Stimulated activated CD8-positive, alpha-beta memory T cell treated with anti-CD3 and anti-CD28 coated beads, Interleukin-7, amount 100 ng/mL, for 1 hour (primary cell): ENCODE measurements at regions not wholly inside any gene's neighbourhood (a gene's known extent, or its start where the extent isn't known, plus 50 kb on each side); places are given as distances from the start of the nearest gene placed in this dataset.

Experiments used
- DNase-seq, 2 donors: peaks; one replicate each; pipeline ENCODE4 v3.0.0-alpha.2; 2020; ENCODE audit warnings: low read depth in 2 of 2

DNA sequence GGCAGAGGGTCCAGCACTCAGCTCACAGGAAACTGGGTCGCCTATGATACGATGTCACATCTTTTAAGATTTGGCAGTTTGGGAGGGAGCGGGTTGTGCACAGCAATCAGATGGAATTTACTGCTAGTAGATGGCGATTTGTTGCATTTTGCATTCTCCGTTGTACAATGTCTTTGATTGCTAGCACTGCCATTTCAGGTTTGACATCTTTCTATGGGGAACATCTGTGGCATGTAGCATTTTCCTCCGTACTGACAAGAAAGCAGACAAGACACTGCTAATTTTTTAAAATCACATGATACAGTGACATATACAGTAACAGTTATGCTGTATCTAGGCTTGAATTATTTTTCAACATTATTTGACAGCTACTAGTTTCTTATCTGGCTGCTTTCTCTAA is 119.7 kb upstream of the PCSK2 start:
- DNase-seq: no peak

- DNase-seq: no peak
Observed at GRCh38 chr20:17108896-17109295, 117.9 kb upstream of the PCSK2 start.

DNA sequence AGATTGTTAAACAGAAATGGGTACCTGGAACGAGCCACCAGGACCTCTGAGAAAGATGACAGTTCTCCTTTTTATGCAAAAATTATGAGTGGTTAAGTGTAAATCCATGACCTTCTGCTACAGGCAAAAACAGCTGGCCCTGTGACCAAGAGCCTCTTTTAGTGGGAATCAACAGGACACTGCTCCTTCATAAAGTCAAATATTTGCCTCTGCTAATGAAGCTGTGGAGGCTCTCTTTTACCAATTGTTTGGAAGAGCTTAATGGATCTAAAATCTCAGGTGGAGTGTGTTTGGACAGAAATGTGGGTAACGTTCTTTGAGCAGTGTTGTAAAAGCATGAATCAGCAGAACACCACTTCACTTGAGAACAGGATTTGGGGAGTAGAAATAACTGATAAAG is 117.5 kb upstream of the PCSK2 start:
- no peak for DNase-seq

DNA sequence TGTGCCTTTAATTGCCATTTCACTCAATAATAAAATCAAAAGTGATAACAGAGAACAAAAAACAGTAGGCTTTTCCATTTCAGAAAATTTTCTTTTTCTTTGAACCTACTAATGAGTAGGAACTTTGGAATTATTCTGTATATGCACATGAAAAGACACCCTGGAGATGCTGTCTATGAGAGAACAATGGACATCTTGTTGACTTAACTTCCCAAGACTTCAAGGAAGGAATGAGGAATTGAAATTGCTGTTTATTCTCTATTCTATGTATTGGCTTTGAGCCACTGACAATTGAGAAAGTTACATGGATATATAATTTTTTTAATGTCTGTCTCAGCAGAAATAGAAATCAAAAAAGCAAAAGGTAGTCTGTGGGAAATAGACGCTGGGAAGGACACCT is 98.6 kb upstream of the PCSK2 start:
- no peak for DNase-seq

DNA sequence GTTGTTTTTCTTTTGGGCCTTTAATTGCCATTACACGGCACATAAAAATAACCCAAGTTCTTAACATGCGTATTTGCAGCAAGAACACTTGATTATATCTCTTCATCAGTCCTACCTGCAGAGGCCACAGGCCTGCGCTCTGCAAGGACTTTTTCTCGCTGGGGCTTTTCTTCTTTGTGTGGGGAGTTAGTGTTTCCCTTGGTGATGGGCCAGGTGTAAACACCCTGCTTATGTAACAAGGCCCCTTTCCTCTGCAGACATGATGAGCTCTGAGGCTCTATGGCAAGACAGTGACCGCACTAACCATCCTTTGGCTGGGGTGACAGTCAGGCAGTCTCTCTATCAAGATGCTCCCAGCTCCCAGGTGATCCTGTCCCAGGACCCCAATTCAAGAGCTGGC is 97.8 kb upstream of the PCSK2 start:
- no peak for DNase-seq

- no peak for DNase-seq
Observed at GRCh38 chr20:17137692-17138091, 89.1 kb upstream of the PCSK2 start.

GRCh38 chr20:17138237-17138636 is 88.6 kb upstream of the PCSK2 start:
- no peak for DNase-seq

DNA sequence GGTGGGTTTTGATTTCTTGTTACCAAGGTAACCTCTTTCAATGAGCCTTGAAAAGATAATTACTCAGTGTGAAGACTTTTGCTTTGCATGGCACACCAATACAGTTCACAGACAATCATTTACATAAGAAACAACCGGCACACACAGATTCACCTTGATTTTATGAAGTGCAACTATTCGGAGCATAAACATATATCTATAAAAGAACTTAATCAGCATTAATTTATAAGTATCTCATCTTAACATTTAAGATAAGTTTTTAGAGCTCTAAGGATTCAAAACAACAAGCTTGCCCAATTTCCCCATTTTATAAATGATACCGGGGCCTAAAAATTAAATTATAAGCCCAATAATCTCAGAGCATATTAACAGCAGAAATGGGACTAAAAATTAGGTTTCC is 85.9 kb upstream of the PCSK2 start:
- no peak for DNase-seq

- no peak for DNase-seq
Observed at GRCh38 chr20:17141568-17141967, 85.3 kb upstream of the PCSK2 start.

GRCh38 chr20:17142666-17143065 is 84.2 kb upstream of the PCSK2 start:
- no peak for DNase-seq

DNA sequence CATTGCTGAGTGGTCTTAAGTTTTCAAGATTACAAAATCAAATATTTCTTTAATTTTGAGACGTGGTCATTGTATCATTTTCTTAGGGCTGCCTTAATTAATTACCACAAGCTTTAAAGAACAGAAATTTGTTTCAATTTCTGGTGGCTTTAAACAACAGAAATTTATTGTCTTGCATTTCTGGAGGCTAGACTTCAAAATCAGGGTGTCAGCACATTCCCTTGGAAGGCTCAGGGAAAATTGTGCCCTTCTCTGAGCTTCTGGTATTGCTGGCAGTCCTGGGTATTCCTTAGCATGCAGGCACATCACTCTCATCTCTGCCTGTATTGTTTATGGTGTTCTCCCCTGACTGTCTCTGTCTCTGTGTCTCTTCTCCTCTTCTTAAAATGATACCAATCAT is 76.0 kb upstream of the PCSK2 start:
- DNase-seq: no peak

DNA sequence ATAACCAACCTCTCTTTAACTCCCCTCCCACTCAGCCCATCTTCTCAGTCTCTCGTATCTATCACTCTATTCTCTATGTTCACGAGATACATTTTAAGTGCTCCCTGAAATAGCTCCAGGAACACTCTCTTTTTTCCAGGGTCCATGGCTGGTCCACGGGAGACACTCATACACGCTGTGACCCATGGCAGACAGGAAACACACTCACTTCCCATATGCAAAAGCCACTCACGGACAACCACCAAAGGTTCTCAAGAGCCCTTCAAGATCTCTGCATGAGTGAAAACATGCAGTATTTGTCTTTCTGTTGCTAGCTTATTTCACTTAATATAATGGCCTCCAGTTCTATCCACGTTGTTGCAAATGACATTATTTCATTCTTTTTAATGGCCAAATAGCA is 71.4 kb upstream of the PCSK2 start:
- no peak for DNase-seq

DNA sequence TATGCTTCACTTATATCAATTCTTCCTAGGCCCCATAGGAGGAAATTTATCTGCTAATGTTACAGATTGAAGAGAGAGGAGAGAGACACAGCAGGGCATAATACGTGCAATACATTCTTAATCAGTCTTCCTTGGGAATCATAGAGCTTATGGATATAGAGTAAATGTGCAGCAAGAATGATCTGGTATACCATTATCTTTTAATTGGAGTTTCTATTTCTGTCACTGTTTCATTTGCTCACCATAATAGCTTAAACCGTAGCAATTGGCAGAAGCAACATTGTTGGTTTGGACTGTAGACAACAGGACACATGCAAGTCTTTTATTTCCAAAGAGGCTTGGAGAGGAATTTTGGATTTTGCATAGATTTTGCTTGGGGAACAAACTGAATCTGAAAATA is 68.1 kb upstream of the PCSK2 start:
- no peak for DNase-seq

GRCh38 chr20:17161673-17162481 is 65.0 kb upstream of the PCSK2 start:
- DNase-seq: no peak

DNA sequence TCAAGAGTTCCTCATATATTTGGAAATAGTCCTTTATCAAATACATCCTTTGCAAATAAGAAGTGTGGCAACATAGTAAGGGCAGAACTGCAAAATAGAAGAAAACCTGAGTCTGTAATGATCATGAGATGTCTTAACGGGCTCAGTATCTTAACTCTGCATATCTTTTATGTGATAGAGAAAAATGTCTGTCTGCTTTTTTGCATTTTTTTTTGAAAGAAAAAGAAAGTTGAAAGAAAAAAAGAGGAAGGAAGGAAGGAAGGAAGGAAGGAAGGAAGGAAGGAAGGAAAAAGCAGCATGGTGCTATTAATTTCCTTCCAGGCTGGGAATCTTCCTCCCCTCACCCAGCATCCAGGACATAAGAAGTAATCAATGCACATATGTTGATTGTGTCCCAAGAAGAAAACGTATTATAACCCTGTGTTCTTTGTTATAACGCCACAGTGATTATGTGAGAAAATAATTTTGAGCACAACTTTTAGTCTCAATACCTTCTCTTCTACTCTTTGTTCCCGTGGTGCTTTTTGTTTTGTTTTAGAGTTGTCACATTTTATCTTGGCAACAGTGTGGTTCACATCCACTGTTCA is 58.7 kb upstream of the PCSK2 start:
- DNase-seq: no peak

DNA sequence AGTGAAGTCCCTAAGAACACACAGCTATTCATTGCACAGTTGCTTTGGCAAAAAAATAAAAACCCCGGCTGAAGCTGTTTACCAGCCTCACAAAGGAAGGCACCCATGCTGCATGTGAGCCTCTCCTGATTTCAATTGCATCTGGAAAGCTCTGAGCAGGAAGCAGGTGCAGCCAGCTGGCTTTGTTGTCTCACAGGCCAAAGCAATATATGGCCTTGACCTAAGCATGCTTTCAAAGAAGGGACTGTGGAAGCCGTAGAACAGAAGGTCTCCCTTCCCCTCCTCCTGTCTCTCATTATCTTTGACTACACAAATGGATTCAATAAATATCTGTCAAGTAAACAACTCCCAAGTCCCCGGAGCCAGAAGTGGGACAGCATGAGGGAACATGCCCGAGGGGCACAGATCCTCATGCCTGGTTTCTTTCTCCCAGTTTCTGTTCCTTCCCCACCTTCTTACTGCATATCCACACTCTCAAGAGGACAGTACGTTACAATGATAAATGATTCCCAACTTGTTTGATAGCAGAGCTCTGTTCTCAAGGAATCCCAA is 57.2 kb upstream of the PCSK2 start:
- no peak for DNase-seq

- no peak for DNase-seq
Observed at GRCh38 chr20:17171746-17172280, 55.0 kb upstream of the PCSK2 start.

- DNase-seq: no peak
Observed at GRCh38 chr20:17172836-17173516, 53.9 kb upstream of the PCSK2 start.
